HL-60/S4 (cell line): ENCODE measurements at regions not wholly inside any gene's neighbourhood (a gene's known extent, or its start where the extent isn't known, plus 50 kb on each side); places are given as distances from the start of the nearest gene placed in this dataset.

Experiments
- in situ Hi-C: fragments of 300-500 bp; cut with MboI; formaldehyde crosslinking; loops from 2 replicates; pipeline ENCODE4 v1.14.3; 2022; ENCODE audit warnings: low sequenced_read_pairs

- in situ Hi-C loops = no loop called here
Observed at GRCh38 chr12:45585522-45586230, 143.8 kb upstream of the ARID2 start.

GRCh38 chr12:45586486-45586885 is 143.0 kb upstream of the ARID2 start:
- in situ Hi-C loops = no loop called here

GRCh38 chr12:45587012-45587411 is 142.5 kb upstream of the ARID2 start:
- in situ Hi-C loops = no loop called here

GRCh38 chr12:45587877-45588533 is 141.5 kb upstream of the ARID2 start:
- in situ Hi-C loops = no loop called here

GRCh38 chr12:45590646-45591045 is 138.9 kb upstream of the ARID2 start:
- in situ Hi-C loops = no loop called here

- in situ Hi-C loops = no loop called here
Observed at GRCh38 chr12:45591635-45592034, 137.9 kb upstream of the ARID2 start.

GRCh38 chr12:45596366-45596765 is 133.1 kb upstream of the ARID2 start:
- in situ Hi-C loops = no loop called here

- in situ Hi-C loops = no loop called here
Observed at GRCh38 chr12:45598336-45598735, 131.2 kb upstream of the ARID2 start.

GRCh38 chr12:45598761-45599160 is 130.7 kb upstream of the ARID2 start:
- in situ Hi-C loops = no loop called here

- in situ Hi-C loops = no loop called here
Observed at GRCh38 chr12:45599196-45599595, 130.3 kb upstream of the ARID2 start.

- in situ Hi-C loops = no loop called here
Observed at GRCh38 chr12:45601390-45601789, 128.1 kb upstream of the ARID2 start.

GRCh38 chr12:45601888-45602287 is 127.6 kb upstream of the ARID2 start:
- in situ Hi-C loops = no loop called here

- in situ Hi-C loops = no loop called here
Observed at GRCh38 chr12:45605624-45606023, 123.9 kb upstream of the ARID2 start.

GRCh38 chr12:45611061-45611460 is 118.4 kb upstream of the ARID2 start:
- in situ Hi-C loops = no loop called here

GRCh38 chr12:45611495-45611894 is 118.0 kb upstream of the ARID2 start:
- in situ Hi-C loops = no loop called here

- in situ Hi-C loops = no loop called here
Observed at GRCh38 chr12:45612044-45612794, 117.3 kb upstream of the ARID2 start.

- in situ Hi-C loops = no loop called here
Observed at GRCh38 chr12:45613296-45613695, 116.2 kb upstream of the ARID2 start.

- in situ Hi-C loops = no loop called here
Observed at GRCh38 chr12:45613855-45614254, 115.7 kb upstream of the ARID2 start.

- in situ Hi-C loops = no loop called here
Observed at GRCh38 chr12:45615268-45615667, 114.2 kb upstream of the ARID2 start.

- in situ Hi-C loops = no loop called here
Observed at GRCh38 chr12:45619736-45620135, 109.8 kb upstream of the ARID2 start.

- in situ Hi-C loops = no loop called here
Observed at GRCh38 chr12:45621703-45622102, 107.8 kb upstream of the ARID2 start.
